Lower lobe of right lung (tissue), 2 donors: ENCODE measurements at regions not wholly inside any gene's neighbourhood (a gene's known extent, or its start where the extent isn't known, plus 50 kb on each side); places are given as distances from the start of the nearest gene placed in this dataset.

Experiments
- ATAC-seq, 2 donors: fragments of 200-7000 bp; cut with Tn5 transposase; one replicate each; pipeline ENCODE4 v1.9.1; 2020 to 2022; ENCODE audit warnings: mild to moderate bottlenecking in 2 of 2, moderate library complexity in 2 of 2
- DNase-seq: peaks from one replicate; pipeline ENCODE4 v3.0.0-alpha.2; 2020
- H3K27ac ChIP-seq: fragments of 200-600 bp; one replicate; pipeline ENCODE4 v1.8.0; 2022
- H3K27me3 ChIP-seq: fragments of 200-600 bp; one replicate; pipeline ENCODE4 v1.8.0; 2022; ENCODE audit warnings: low read depth
- H3K36me3 ChIP-seq: fragments of 200-600 bp; one replicate; pipeline ENCODE4 v1.8.0; 2022; ENCODE audit warnings: mild to moderate bottlenecking
- H3K4me1 ChIP-seq: fragments of 200-600 bp; one replicate; pipeline ENCODE4 v1.8.0; 2022
- H3K4me3 ChIP-seq: fragments of 200-600 bp; one replicate; pipeline ENCODE4 v1.8.0; 2022; ENCODE audit warnings: mild to moderate bottlenecking
- H3K9me3 ChIP-seq: fragments of 200-600 bp; one replicate; pipeline ENCODE4 v1.8.0; 2022
- intact Hi-C: fragments of 100-400 bp; cut with DNase I; formaldehyde crosslinking; loops from one replicate; pipeline ENCODE4 v1.11.0; 2022
- TF ChIP-seq, protein P1 (sequence below): fragments of 200-600 bp; IDR thresholded peaks from one replicate; pipeline ENCODE4 v1.8.0; 2022; ENCODE audit warnings: antibody characterized with exemption, mild to moderate bottlenecking
- donor health status: DM: no; HTN: yes; CAD: no; lungs with severe emphysema.

DNA sequence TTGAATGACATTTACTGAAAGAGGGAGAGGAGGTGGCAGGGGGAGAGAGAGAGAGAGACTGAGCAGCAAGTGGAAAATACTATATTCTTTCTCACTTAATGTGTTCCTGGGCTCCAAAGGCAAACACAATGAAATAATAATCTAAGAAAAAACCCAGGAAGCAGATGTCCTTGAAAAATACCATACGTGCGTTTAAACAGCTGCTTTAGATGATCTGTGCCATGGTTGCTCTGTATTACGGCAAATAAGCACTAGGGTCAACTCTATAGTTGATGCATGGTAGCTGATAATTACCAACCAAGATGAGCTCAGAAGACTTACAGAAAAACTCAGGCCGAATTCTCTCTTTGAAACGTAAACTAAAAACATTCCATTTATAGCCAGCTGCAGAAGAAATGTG is 410.3 kb upstream of the TBL1XR1 start:
- ATAC-seq, result no peak
- Histone ChIP-seq H3K4me1 (peaks cover 21% of the 10 kb centered on the region), H3K27ac (no peak overlapping the region), H3K27me3 (no peaks in the 10 kb centered on the region), H3K4me3 (no peak overlapping the region), H3K36me3 (no peaks in the 10 kb centered on the region), H3K9me3 (no peaks in the 10 kb centered on the region)
- intact Hi-C loops, result no loop called here
- DNase-seq, result no peak
- TF ChIP-seq, protein P1, sequence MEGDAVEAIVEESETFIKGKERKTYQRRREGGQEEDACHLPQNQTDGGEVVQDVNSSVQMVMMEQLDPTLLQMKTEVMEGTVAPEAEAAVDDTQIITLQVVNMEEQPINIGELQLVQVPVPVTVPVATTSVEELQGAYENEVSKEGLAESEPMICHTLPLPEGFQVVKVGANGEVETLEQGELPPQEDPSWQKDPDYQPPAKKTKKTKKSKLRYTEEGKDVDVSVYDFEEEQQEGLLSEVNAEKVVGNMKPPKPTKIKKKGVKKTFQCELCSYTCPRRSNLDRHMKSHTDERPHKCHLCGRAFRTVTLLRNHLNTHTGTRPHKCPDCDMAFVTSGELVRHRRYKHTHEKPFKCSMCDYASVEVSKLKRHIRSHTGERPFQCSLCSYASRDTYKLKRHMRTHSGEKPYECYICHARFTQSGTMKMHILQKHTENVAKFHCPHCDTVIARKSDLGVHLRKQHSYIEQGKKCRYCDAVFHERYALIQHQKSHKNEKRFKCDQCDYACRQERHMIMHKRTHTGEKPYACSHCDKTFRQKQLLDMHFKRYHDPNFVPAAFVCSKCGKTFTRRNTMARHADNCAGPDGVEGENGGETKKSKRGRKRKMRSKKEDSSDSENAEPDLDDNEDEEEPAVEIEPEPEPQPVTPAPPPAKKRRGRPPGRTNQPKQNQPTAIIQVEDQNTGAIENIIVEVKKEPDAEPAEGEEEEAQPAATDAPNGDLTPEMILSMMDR, result no peak

DNA sequence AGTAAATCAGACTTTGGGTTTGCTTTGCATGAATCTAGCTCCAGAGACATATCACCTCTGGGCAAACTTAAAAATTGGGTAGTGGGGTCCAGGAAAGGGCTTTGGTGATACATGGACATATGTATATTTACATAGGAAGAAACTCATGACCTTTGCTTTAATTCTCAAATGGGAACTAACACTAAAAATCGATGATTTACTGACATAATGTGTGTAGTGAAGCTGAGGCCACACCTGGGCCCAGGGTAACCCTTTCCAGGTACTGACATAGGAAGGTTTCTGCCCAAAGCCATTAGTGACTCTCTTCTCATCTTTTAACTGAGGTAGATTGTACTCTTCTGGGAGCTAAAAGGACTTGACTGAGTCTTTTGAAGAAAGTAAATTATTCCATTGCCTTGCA is 411.2 kb upstream of the TBL1XR1 start:
- Histone ChIP-seq H3K36me3 (no peaks in the 10 kb centered on the region), H3K27me3 (no peaks in the 10 kb centered on the region), H3K4me3 (no peak overlapping the region), H3K27ac (no peak overlapping the region), H3K4me1 (peaks cover 12% of the 10 kb centered on the region), H3K9me3 (no peaks in the 10 kb centered on the region)
- ATAC-seq (no peak), DNase-seq (no peak)
- intact Hi-C loops, result no loop called here
- TF ChIP-seq, protein P1, result no peak

DNA sequence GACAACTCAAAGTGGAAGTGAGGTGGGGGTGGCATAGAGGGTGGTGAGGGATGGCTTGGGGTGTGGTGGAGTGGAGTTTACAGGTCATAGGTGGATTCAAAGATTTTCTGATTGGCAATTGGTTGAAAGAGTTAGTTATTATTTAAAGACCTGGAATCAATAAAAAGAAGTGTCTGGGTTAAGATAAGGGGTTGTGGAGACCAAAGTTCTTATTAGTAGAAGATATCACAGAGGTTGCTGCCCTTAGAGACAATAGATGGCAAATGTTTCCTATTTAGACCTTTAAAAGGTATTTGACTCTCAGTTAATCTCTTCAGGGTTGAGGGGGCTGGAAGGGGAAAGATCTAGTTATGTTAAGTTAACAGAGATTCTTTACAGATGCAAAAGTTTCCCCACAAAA is 412.3 kb upstream of the TBL1XR1 start:
- intact Hi-C loops, result no loop called here
- TF ChIP-seq, protein P1, result no peak
- DNase-seq, result no peak
- H3K4me1 ChIP-seq, result peaks cover 15% of the 10 kb centered on the region
- no peak for ATAC-seq
- no peak overlapping the region for H3K27ac ChIP-seq
- H3K4me3 ChIP-seq, result no peak overlapping the region
- no peaks in the 10 kb centered on the region for H3K36me3 ChIP-seq
- H3K27me3 ChIP-seq, result no peaks in the 10 kb centered on the region
- no peaks in the 10 kb centered on the region for H3K9me3 ChIP-seq

DNA sequence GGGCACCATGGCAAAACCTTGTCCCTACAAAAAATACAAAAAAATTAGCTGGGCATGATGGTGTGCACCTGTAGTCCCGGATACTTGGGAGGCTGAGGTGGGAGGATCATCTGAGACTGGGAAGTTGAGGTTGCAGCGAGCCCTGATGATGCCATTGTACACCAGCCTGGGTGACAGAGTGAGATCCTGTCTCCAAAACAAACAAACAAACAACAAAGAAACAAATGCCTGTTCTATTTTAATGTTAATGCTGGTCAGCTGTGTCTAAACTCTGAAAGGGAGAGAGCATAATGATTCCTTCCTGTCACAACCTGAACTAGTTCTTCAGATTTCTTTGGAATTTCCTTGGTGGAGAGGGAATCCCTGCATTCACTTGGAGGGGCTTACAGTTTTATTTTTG is 413.0 kb upstream of the TBL1XR1 start:
- TF ChIP-seq, protein P1, result no peak
- Histone ChIP-seq H3K27ac (no peak overlapping the region), H3K27me3 (no peaks in the 10 kb centered on the region), H3K4me1 (peaks cover 21% of the 10 kb centered on the region), H3K4me3 (no peak overlapping the region), H3K36me3 (no peaks in the 10 kb centered on the region), H3K9me3 (no peaks in the 10 kb centered on the region)
- ATAC-seq (no peak), DNase-seq (no peak)
- intact Hi-C loops, result no loop called here

DNA sequence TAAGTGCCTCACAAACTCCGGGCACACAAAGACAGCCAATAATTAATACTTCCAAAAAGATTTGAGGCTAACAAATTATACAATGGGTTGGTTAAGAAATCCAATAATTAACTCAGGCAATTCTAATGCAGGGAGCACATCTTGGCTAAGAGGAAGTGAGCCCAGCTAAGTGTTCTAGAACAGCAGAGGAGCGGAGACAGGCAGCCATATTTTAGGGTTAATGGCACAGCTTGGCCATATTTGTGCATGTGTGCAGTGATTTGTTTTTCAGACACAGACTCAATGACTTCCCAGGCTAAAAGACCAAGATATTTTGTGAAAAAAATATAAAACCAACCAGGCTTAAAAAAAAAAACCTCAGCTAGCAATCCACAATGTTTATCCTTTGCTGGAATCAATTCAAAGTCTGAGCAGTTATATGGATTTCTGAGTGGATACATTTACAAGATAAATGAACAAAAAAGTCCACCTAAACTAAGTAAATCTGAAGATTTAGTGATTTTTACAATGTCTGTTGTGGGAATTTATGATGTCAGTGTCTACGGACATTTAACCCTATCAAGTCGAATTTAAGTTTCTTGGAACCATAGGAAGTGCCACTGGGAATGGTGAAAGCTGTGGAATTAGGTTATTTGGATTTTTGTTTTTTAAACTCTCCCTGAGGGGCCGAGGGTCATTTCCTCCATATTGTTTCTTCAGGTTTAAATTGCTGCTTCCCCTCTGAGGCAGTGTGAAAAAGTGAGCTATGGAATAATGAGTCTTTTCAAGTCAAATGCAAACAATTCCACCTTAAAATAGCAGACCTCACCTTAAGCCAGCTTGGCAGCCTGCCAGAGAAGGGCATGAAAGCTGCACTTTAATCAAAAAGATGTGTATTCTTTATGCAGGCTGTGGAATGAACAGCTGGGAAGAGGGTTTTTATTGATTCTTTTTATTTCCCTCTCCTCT is 413.7 kb upstream of the TBL1XR1 start:
- no peak for ATAC-seq
- no peak overlapping the region for H3K27ac ChIP-seq
- peak; percentile 54 for DNase-seq

More for the DNA sequence above, 413.7 kb upstream of the TBL1XR1 start:
- Histone ChIP-seq H3K36me3 (no peaks in the 10 kb centered on the region), H3K4me3 (no peak overlapping the region), H3K9me3 (no peaks in the 10 kb centered on the region), H3K27me3 (no peaks in the 10 kb centered on the region), H3K4me1 (peaks cover 28% of the 10 kb centered on the region)
- intact Hi-C loops, result no loop called here
- TF ChIP-seq, protein P1, result no peak
